WTC11 (cell line): ENCODE measurements at regions not wholly inside any gene's neighbourhood (a gene's known extent, or its start where the extent isn't known, plus 50 kb on each side); places are given as distances from the start of the nearest gene placed in this dataset.
"Not testable (repeated sequence)": the region's sequence is repeated elsewhere in the genome, so short reads cannot be mapped to it uniquely, and the experiment has no call there.

Source experiments
- ATAC-seq: fragments of 200-7000 bp; cut with Tn5 transposase; 2 replicates; pipeline ENCODE4 v1.10.0; 2021; ENCODE audit warnings: mild to moderate bottlenecking, moderate library complexity
- CTCF ChIA-PET: fragments of 300-600 bp; sonication (Branson Sonifier 250); formaldehyde crosslinking; loops from one replicate; lab custom pipeline; 2021; ENCODE audit warnings: antibody characterized with exemption; lab: Charles Lee
- POLR2A ChIA-PET: fragments of 350-600 bp; sonication (Branson Sonifier 250); formaldehyde crosslinking; loops from one replicate; lab custom pipeline; 2021; ENCODE audit warnings: antibody characterized with exemption; lab: Charles Lee
- DNase-seq: peaks from one replicate; pipeline ENCODE4 v3.0.0; 2021; ENCODE audit warnings: low spot score
- H3K27ac Mint-ChIP-seq: 2 replicates; pipeline ENCODE4 v1.8.0; 2021; ENCODE audit warnings: mixed read lengths
- H3K27me3 Mint-ChIP-seq: 2 replicates; pipeline ENCODE4 v1.8.0; 2021; ENCODE audit warnings: low read depth, mild to moderate bottlenecking, moderate library complexity, mixed read lengths
- H3K36me3 Mint-ChIP-seq: 2 replicates; pipeline ENCODE4 v1.8.0; 2021; ENCODE audit warnings: mixed read lengths
- H3K4me1 Mint-ChIP-seq: 2 replicates; pipeline ENCODE4 v1.8.0; 2022; ENCODE audit warnings: mixed read lengths
- H3K4me3 Mint-ChIP-seq: 2 replicates; pipeline ENCODE4 v1.8.0; 2021; ENCODE audit warnings: mild to moderate bottlenecking, moderate library complexity, mixed read lengths
- H3K9me3 Mint-ChIP-seq: 2 replicates; pipeline ENCODE4 v1.8.0; 2021; ENCODE audit warnings: mixed read lengths
- AFF4 ChIP-seq: sonication (generic); formaldehyde crosslinking; IDR thresholded peaks from 2 replicates; pipeline ENCODE4 v1.8.1; 2023; ENCODE audit warnings: mild to moderate bottlenecking, missing genetic modification reagents, borderline replicate concordance
- FOXJ3 ChIP-seq: sonication (generic); formaldehyde crosslinking; IDR thresholded peaks from 2 replicates; pipeline ENCODE4 v1.9.0; 2021; ENCODE audit warnings: missing genetic modification reagents, mild to moderate bottlenecking, borderline replicate concordance
- FOXP1 ChIP-seq: sonication (generic); formaldehyde crosslinking; IDR thresholded peaks from 2 replicates; pipeline ENCODE4 v1.8.0; 2022; ENCODE audit warnings: missing genetic modification reagents, mild to moderate bottlenecking, moderate library complexity, borderline replicate concordance
- GTF2I ChIP-seq: fragments of 250-450 bp; sonication (Bioruptor Pico); conservative IDR thresholded peaks from 2 replicates; pipeline ENCODE4 v1.4.0; 2021; ENCODE audit warnings: mild to moderate bottlenecking
- IRF2 ChIP-seq: sonication (generic); formaldehyde crosslinking; IDR thresholded peaks from 2 replicates; pipeline ENCODE4 v1.8.0; 2022; ENCODE audit warnings: low read depth, missing genetic modification reagents, borderline replicate concordance
- RELA ChIP-seq: sonication (generic); formaldehyde crosslinking; IDR thresholded peaks from 2 replicates; pipeline ENCODE4 v1.8.1; 2022; ENCODE audit warnings: missing genetic modification reagents, mild to moderate bottlenecking, borderline replicate concordance
- RORB ChIP-seq: fragments of 250-450 bp; sonication (Bioruptor Pico); IDR thresholded peaks from 2 replicates; pipeline ENCODE4 v1.9.0; 2021; ENCODE audit warnings: mild to moderate bottlenecking
- ZBTB21 ChIP-seq: sonication (generic); formaldehyde crosslinking; IDR thresholded peaks from 2 replicates; pipeline ENCODE4 v1.8.1; 2023; ENCODE audit warnings: mild to moderate bottlenecking, missing genetic modification reagents, borderline replicate concordance
- ZNF263 ChIP-seq: sonication (generic); formaldehyde crosslinking; IDR thresholded peaks from 2 replicates; pipeline ENCODE4 v1.8.1; 2022; ENCODE audit warnings: low read depth, mild to moderate bottlenecking, moderate library complexity, missing genetic modification reagents
- ZNF281 ChIP-seq: sonication (generic); formaldehyde crosslinking; IDR thresholded peaks from 2 replicates; pipeline ENCODE4 v1.8.0; 2023; ENCODE audit warnings: mild to moderate bottlenecking, missing genetic modification reagents
- ZNF317 ChIP-seq: sonication (generic); formaldehyde crosslinking; IDR thresholded peaks from 2 replicates; pipeline ENCODE4 v1.8.1; 2023; ENCODE audit warnings: low read depth, mild to moderate bottlenecking, moderate library complexity, missing genetic modification reagents, borderline replicate concordance
- ZNF416 ChIP-seq: fragments of 250-450 bp; sonication (Bioruptor Pico); IDR thresholded peaks from 2 replicates; pipeline ENCODE4 v1.9.0; 2021; ENCODE audit warnings: mild to moderate bottlenecking, inconsistent platforms
- ZNF512 ChIP-seq: sonication (generic); formaldehyde crosslinking; IDR thresholded peaks from 2 replicates; pipeline ENCODE4 v1.8.1; 2022; ENCODE audit warnings: missing genetic modification reagents, borderline replicate concordance

GRCh38 chr10:9172276-9172675 is 1117.8 kb downstream of the GATA3 start:
- Mint-ChIP-seq H3K36me3 (no peaks in the 10 kb centered on the region), H3K27ac (no peak overlapping the region), H3K9me3 (peaks cover 16% of the 10 kb centered on the region), H3K27me3 (no peaks in the 10 kb centered on the region)
- ATAC-seq = no peak
- CTCF ChIA-PET = no interaction called here
- no peak for TF ChIP-seq ZNF317 (CRISPR knock-in tag)
- TF ChIP-seq GTF2I (CRISPR knock-in tag) = no peak
- TF ChIP-seq RELA (CRISPR knock-in tag) = no peak
- TF ChIP-seq ZNF416 (CRISPR knock-in tag) = no peak
- no peak for TF ChIP-seq RORB
- no peak for TF ChIP-seq FOXP1 (CRISPR knock-in tag)
- TF ChIP-seq ZNF512 = no peak
- TF ChIP-seq, all 79 proteins: peak for 0
- Mint-ChIP-seq H3K4me3 (no peak overlapping the region), H3K4me1 (no peaks in the 10 kb centered on the region)
- POLR2A ChIA-PET = no interaction called here
- DNase-seq = no peak

- no peaks in the 10 kb centered on the region for H3K36me3 Mint-ChIP-seq
- ChIA-PET POLR2A (no interaction called here), CTCF (no interaction called here)
- TF ChIP-seq ZNF512 (no peak), FOXJ3 (CRISPR knock-in tag) (no peak), AFF4 (CRISPR knock-in tag) (no peak), ZNF263 (CRISPR knock-in tag) (no peak), ZNF281 (CRISPR knock-in tag) (no peak), ZBTB21 (no peak), IRF2 (CRISPR knock-in tag) (no peak)
- H3K9me3 Mint-ChIP-seq = peaks cover 16% of the 10 kb centered on the region
- no peaks in the 10 kb centered on the region for H3K4me1 Mint-ChIP-seq
- DNase-seq (no peak), ATAC-seq (no peak)
- H3K27ac Mint-ChIP-seq = no peak overlapping the region
- H3K4me3 Mint-ChIP-seq = no peak overlapping the region
- no peaks in the 10 kb centered on the region for H3K27me3 Mint-ChIP-seq
Observed at GRCh38 chr10:9175200-9175599, 1120.7 kb downstream of the GATA3 start.

GRCh38 chr10:9183197-9183880 is 1128.9 kb downstream of the GATA3 start:
- CTCF ChIA-PET, DNase-seq, H3K27ac Mint-ChIP-seq, POLR2A ChIA-PET, ATAC-seq, H3K4me1 Mint-ChIP-seq, H3K36me3 Mint-ChIP-seq, H3K4me3 Mint-ChIP-seq, H3K27me3 Mint-ChIP-seq: not testable (repeated sequence)
- H3K9me3 Mint-ChIP-seq = peaks cover 17% of the 10 kb centered on the region
